ENCODE measurements at regions not wholly inside any gene's neighbourhood (a gene's known extent, or its start where the extent isn't known, plus 50 kb on each side); places are given as distances from the start of the nearest gene placed in this dataset.

DNA sequence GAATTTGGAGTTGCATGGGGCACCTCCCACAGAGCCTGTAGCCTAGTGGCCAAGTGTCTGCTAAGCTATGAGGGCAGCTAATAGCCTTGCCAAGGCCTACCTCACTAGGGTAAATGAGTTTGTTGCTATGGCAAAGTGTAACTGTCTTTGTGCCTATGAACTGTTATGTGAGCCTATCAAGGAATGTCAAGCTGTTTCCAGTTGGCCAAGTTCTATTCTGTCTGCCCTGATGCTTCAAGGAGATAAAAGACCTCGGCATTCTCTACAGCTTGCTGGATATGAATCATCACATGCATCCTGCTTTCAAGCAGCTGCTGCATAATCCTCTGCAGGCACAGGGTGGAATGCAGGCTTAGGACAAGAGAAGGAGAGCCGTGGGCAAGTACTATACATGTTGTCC lies 69.8 kb upstream of the CCDC112 start:
- CTCF ChIA-PET = no interaction called here
- Mint-ChIP-seq H3K4me3 (no peak overlapping the region), H3K9me3 (ENCODE audit: low read depth) (no peaks in the 10 kb centered on the region), H3K27ac (no peak overlapping the region), H3K4me1 (no peaks in the 10 kb centered on the region), H3K27me3 (peaks cover 10% of the 10 kb centered on the region), H3K36me3 (no peaks in the 10 kb centered on the region)
- peak; percentile 45 for ATAC-seq
- DNase-seq = no peak

GRCh38 chr5:115363879-115364278 lies 67.4 kb upstream of the CCDC112 start:
- no peak for ATAC-seq
- DNase-seq = no peak
- no peak overlapping the region for H3K4me3 Mint-ChIP-seq

GRCh38 chr5:115360046-115360685 lies 63.7 kb upstream of the CCDC112 start:
- DNase-seq (no peak), ATAC-seq (no peak)
- peaks cover 35% of the 10 kb centered on the region for H3K27me3 Mint-ChIP-seq
- H3K36me3 Mint-ChIP-seq = no peaks in the 10 kb centered on the region
- no peak overlapping the region for H3K27ac Mint-ChIP-seq
- H3K4me3 Mint-ChIP-seq = no peak overlapping the region
- no peaks in the 10 kb centered on the region for H3K4me1 Mint-ChIP-seq
- CTCF ChIA-PET = no interaction called here
- no peaks in the 10 kb centered on the region for H3K9me3 Mint-ChIP-seq (ENCODE audit: low read depth)

More at GRCh38 chr5:115363879-115364278, 67.4 kb upstream of the CCDC112 start:
- no peak overlapping the region for H3K27ac Mint-ChIP-seq
- H3K27me3 Mint-ChIP-seq = peaks cover 19% of the 10 kb centered on the region
- CTCF ChIA-PET = no interaction called here
- H3K36me3 Mint-ChIP-seq = no peaks in the 10 kb centered on the region
- no peaks in the 10 kb centered on the region for H3K4me1 Mint-ChIP-seq
- H3K9me3 Mint-ChIP-seq (ENCODE audit: low read depth) = no peaks in the 10 kb centered on the region

DNA sequence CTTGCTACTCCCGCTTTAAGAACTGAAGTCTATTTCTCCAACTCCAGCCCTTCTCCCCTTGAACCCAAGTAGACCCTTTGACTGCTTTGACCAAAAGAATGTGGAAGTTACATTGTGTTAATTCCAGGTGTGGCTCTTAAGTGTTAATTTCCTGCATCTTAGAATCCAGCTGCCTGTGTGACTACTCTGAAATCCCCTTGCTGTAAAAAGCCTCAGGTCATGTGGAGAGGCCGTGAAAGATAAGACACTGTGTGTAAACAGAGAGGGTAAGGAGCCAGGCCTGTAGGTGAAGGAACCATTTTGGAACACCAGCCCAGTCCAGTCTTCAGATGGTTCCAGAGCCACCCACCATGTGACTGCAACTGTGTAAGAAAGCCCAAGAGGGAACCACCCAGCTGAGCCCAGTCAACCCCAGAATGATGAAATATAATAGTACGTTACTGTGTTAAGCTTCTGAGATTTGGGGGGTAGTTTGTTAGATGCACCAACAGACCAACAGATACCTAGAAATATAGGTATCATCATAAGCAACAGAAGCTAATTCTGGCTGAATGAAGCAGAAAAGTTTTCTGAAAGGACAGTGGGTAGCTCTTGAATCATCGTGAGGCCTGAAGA lies 59.4 kb upstream of the CCDC112 start:
- ATAC-seq = no peak
- H3K4me1 Mint-ChIP-seq = no peaks in the 10 kb centered on the region
- peaks cover 51% of the 10 kb centered on the region for H3K27me3 Mint-ChIP-seq
- no peaks in the 10 kb centered on the region for H3K36me3 Mint-ChIP-seq
- no peak overlapping the region for H3K4me3 Mint-ChIP-seq
- no peaks in the 10 kb centered on the region for H3K9me3 Mint-ChIP-seq (ENCODE audit: low read depth)
- DNase-seq = no peak
- CTCF ChIA-PET = no interaction called here
- no peak overlapping the region for H3K27ac Mint-ChIP-seq

GRCh38 chr5:115355095-115355494 lies 58.6 kb upstream of the CCDC112 start:
- no peaks in the 10 kb centered on the region for H3K9me3 Mint-ChIP-seq (ENCODE audit: low read depth)
- H3K4me3 Mint-ChIP-seq = no peak overlapping the region
- peaks cover 48% of the 10 kb centered on the region for H3K27me3 Mint-ChIP-seq
- no peaks in the 10 kb centered on the region for H3K4me1 Mint-ChIP-seq
- ATAC-seq = no peak
- DNase-seq = no peak
- H3K36me3 Mint-ChIP-seq = no peaks in the 10 kb centered on the region
- CTCF ChIA-PET = no interaction called here
- no peak overlapping the region for H3K27ac Mint-ChIP-seq

GRCh38 chr5:115354246-115354645 lies 57.8 kb upstream of the CCDC112 start:
- no peaks in the 10 kb centered on the region for H3K36me3 Mint-ChIP-seq
- no peak overlapping the region for H3K4me3 Mint-ChIP-seq
- H3K9me3 Mint-ChIP-seq (ENCODE audit: low read depth) = no peaks in the 10 kb centered on the region
- no peak for DNase-seq
- no peak for ATAC-seq
- peaks cover 47% of the 10 kb centered on the region for H3K27me3 Mint-ChIP-seq
- peaks cover 1% of the 10 kb centered on the region for H3K4me1 Mint-ChIP-seq
- CTCF ChIA-PET = no interaction called here
- H3K27ac Mint-ChIP-seq = no peak overlapping the region

- Mint-ChIP-seq H3K27me3 (peaks cover 41% of the 10 kb centered on the region), H3K27ac (no peak overlapping the region), H3K4me3 (no peak overlapping the region), H3K36me3 (no peaks in the 10 kb centered on the region), H3K9me3 (ENCODE audit: low read depth) (no peaks in the 10 kb centered on the region), H3K4me1 (peaks cover 1% of the 10 kb centered on the region)
- CTCF ChIA-PET = no interaction called here
- ATAC-seq = no peak
- no peak for DNase-seq
These were observed 56.1 kb upstream of the CCDC112 start for GRCh38 chr5:115352571-115352970.

GRCh38 chr5:115351356-115352195 lies 55.1 kb upstream of the CCDC112 start:
- H3K27ac Mint-ChIP-seq = no peak overlapping the region
- no peaks in the 10 kb centered on the region for H3K9me3 Mint-ChIP-seq (ENCODE audit: low read depth)
- CTCF ChIA-PET = no interaction called here
- peaks cover 1% of the 10 kb centered on the region for H3K4me1 Mint-ChIP-seq
- no peak overlapping the region for H3K4me3 Mint-ChIP-seq
- peaks cover 35% of the 10 kb centered on the region for H3K27me3 Mint-ChIP-seq
- DNase-seq (no peak), ATAC-seq (no peak)
- no peaks in the 10 kb centered on the region for H3K36me3 Mint-ChIP-seq

DNA sequence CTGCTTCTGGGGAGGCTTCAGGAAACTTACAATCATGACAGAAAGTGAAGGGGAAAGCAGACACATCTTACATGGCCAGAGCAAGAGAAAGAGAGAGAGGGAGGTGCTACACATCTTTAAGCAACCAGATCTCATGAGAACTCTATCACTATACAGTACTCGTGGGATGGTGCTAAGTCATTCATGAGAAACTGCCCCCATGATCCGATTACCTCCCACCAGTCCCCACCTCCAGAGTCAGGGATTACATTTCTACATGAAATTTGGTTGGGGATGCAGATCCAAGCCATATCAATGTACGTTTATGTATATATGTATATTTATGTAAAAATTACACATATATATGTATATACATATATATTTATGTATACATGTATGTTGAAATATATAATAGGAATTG lies 54.4 kb upstream of the CCDC112 start:
- Mint-ChIP-seq H3K36me3 (no peaks in the 10 kb centered on the region), H3K4me1 (peaks cover 1% of the 10 kb centered on the region), H3K9me3 (ENCODE audit: low read depth) (no peaks in the 10 kb centered on the region), H3K27me3 (peaks cover 38% of the 10 kb centered on the region), H3K4me3 (no peak overlapping the region), H3K27ac (no peak overlapping the region)
- ATAC-seq (no peak), DNase-seq (no peak)
- CTCF ChIA-PET = no interaction called here

DNA sequence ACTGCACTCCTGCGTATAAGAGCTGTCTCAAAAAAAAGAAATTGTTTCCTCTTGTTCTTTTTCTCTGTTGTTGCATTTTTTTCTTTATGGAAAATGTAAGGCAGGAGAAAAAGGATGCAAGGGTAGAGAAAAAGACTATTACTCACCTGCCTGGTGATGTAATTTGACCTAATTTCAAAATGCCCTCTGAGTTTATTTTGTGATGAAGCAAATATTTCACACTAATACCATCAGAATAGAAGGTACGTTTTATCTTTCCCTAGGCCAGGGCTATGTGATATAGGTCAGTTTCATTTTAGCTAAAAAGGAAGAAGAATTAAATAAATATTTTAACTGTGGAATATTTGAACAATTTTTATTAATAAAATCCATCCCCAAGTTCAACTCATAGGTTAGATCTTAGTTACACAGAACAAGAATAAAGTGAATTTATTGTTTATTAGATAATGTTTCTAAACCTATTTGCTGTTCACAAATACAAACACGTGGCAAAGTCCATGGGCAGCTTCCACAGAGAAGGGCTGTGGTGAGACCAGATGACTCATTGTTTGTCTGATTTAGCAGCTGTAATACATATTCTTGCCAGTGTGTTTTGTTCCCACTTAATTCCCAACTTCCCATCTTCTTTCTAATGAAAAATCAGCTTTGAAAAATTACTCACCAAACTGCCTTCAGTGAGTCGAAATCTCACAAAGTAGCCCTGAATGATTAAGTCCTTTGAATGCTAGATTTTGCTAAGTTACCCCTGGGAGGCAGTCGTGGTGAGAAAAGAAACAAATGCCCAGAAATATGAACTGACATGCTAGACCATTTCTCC lies 52.8 kb upstream of the CCDC112 start:
- Mint-ChIP-seq H3K4me3 (no peak overlapping the region), H3K4me1 (peaks cover 1% of the 10 kb centered on the region), H3K9me3 (ENCODE audit: low read depth) (no peaks in the 10 kb centered on the region), H3K36me3 (no peaks in the 10 kb centered on the region), H3K27ac (no peak overlapping the region), H3K27me3 (peaks cover 38% of the 10 kb centered on the region)
- CTCF ChIA-PET = no interaction called here
- ATAC-seq = no peak
- DNase-seq = no peak

DNA sequence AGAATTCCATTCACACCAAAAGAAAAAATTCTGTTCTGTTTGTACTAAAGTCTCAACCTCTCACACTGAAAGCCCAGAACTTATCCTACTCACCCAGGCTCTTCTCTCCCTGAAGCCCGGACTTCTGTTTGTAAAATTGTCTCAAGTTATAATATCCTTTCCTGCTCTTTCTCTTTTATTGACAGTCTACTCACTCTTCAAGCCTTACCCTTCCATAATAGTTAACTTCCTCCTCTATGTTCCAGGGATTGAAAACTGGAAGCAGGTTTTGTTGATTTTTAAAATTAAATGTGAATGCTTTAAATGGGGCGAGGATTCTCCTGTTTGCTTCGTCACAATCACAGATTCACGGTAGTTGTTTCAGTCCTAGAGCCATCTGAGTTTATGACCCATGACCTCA lies 51.7 kb upstream of the CCDC112 start:
- no peak overlapping the region for H3K4me3 Mint-ChIP-seq
- CTCF ChIA-PET = no interaction called here

More for the DNA sequence above, 51.7 kb upstream of the CCDC112 start:
- H3K36me3 Mint-ChIP-seq = no peaks in the 10 kb centered on the region
- no peaks in the 10 kb centered on the region for H3K9me3 Mint-ChIP-seq (ENCODE audit: low read depth)
- no peak overlapping the region for H3K27ac Mint-ChIP-seq
- no peak for ATAC-seq
- DNase-seq = no peak
- H3K4me1 Mint-ChIP-seq = peaks cover 1% of the 10 kb centered on the region
- peaks cover 35% of the 10 kb centered on the region for H3K27me3 Mint-ChIP-seq
